IMR-90 (cell line): ENCODE measurements at regions not wholly inside any gene's neighbourhood (a gene's known extent, or its start where the extent isn't known, plus 50 kb on each side); places are given as distances from the start of the nearest gene placed in this dataset.

ENCODE experiments used
- ATAC-seq: fragments of 200-7000 bp; cut with Tn5 transposase; 2 replicates; pipeline ENCODE4 v1.9.1; 2020; ENCODE audit warnings: low read depth, mild to moderate bottlenecking, moderate library complexity
- BruUV-seq: library from RNA; stranded (reverse); fragments of 400-500 nt; replicated peaks from 2 replicates; lab custom pipeline; 2021; lab: Mats Ljungman, UMichigan
- CTCF ChIA-PET: fragments of 300-600 bp; formaldehyde crosslinking; extraction: SDS; loops from one replicate; lab custom pipeline; 2021; ENCODE audit warnings: antibody characterized with exemption; lab: Yijun Ruan, JAX
- POLR2A ChIA-PET: fragments of 300-600 bp; sonication (Branson Sonifier 250); formaldehyde crosslinking; loops from one replicate; lab custom pipeline; 2022; ENCODE audit warnings: antibody characterized with exemption; ENCODE audit not compliant: unreplicated experiment; lab: Charles Lee
- DNase-seq: peaks from one replicate; pipeline ENCODE4 v3.0.0; 2013
- H2AFZ ChIP-seq: replicated peaks from 2 replicates; pipeline ENCODE3; 2013; ENCODE audit warnings: low read length, mild to moderate bottlenecking; ENCODE audit not compliant: poor library complexity
- H2AK5ac ChIP-seq: 2 replicates; pipeline ENCODE4 v1.6.1; 2013; ENCODE audit warnings: low read depth, low read length, inconsistent platforms
- H2AK9ac ChIP-seq: replicated peaks from 2 replicates; pipeline ENCODE3; 2013; ENCODE audit warnings: mild to moderate bottlenecking, low read depth, low read length, moderate library complexity; ENCODE audit not compliant: poor library complexity
- H2BK120ac ChIP-seq: 2 replicates; pipeline ENCODE4 v1.6.1; 2013; ENCODE audit warnings: low read depth, low read length, inconsistent platforms
- H2BK15ac ChIP-seq: 3 replicates; pipeline ENCODE4 v1.6.1; 2013; ENCODE audit warnings: low read depth, low read length, inconsistent platforms
- H2BK20ac ChIP-seq: 2 replicates; pipeline ENCODE4 v1.6.1; 2013; ENCODE audit warnings: low read depth, mild to moderate bottlenecking, inconsistent platforms, low read length, moderate library complexity
- H2BK5ac ChIP-seq: 2 replicates; pipeline ENCODE4 v1.6.1; 2013; ENCODE audit warnings: mild to moderate bottlenecking, low read depth, low read length, inconsistent platforms; ENCODE audit not compliant: poor library complexity, severe bottlenecking
- H3K14ac ChIP-seq: replicated peaks from 2 replicates; pipeline ENCODE4 v1.6.1; 2013; ENCODE audit warnings: low read depth, low read length, inconsistent platforms
- H3K18ac ChIP-seq: 2 replicates; pipeline ENCODE4 v1.6.1; 2013; ENCODE audit warnings: low read depth, low read length, control low read depth
- H3K23ac ChIP-seq: 2 replicates; pipeline ENCODE4 v1.6.1; 2013; ENCODE audit warnings: low read depth, low read length, inconsistent platforms
- H3K27ac ChIP-seq: 2 replicates; pipeline ENCODE4 v1.5.1; 2013; ENCODE audit warnings: mild to moderate bottlenecking, control low read depth, low read length; ENCODE audit not compliant: insufficient read depth
- H3K27me3 ChIP-seq: 2 replicates; pipeline ENCODE4 v1.6.1; 2013; ENCODE audit warnings: low read length; ENCODE audit not compliant: control insufficient read depth, insufficient read depth
- H3K36me3 ChIP-seq: 2 replicates; pipeline ENCODE4 v1.6.1; 2013; ENCODE audit warnings: low read length, mixed read lengths; ENCODE audit not compliant: control insufficient read depth, insufficient read depth
- H3K4ac ChIP-seq: 2 replicates; pipeline ENCODE4 v1.6.1; 2013; ENCODE audit warnings: low read depth, low read length, inconsistent platforms
- H3K4me1 ChIP-seq: 2 replicates; pipeline ENCODE4 v1.6.1; 2013; ENCODE audit warnings: low read length, mixed read lengths; ENCODE audit not compliant: control insufficient read depth, insufficient read depth
- H3K4me2 ChIP-seq: 2 replicates; pipeline ENCODE4 v1.6.1; 2013; ENCODE audit warnings: low read depth, mild to moderate bottlenecking, control low read depth, low read length, moderate library complexity
- H3K4me3 ChIP-seq: 2 replicates; pipeline ENCODE4 v1.5.1; 2013; ENCODE audit warnings: low read depth, mild to moderate bottlenecking, control low read depth, low read length, moderate library complexity; ENCODE audit not compliant: insufficient read depth
- H3K56ac ChIP-seq: 2 replicates; pipeline ENCODE4 v1.6.1; 2013; ENCODE audit warnings: low read length, inconsistent platforms; ENCODE audit not compliant: insufficient read depth; ENCODE audit errors: extremely low read depth
- H3K79me1 ChIP-seq, 2 experiments: 2 replicates each; pipeline ENCODE4 v1.6.1; 2013; ENCODE audit warnings: low read length in 2 of 2, inconsistent platforms in 1 of 2, low read depth in 1 of 2
- H3K9ac ChIP-seq: 2 replicates; pipeline ENCODE4 v1.6.1; 2013; ENCODE audit warnings: low read depth, low read length, control low read depth
- H3K9me1 ChIP-seq: 2 replicates; pipeline ENCODE4 v1.6.1; 2013; ENCODE audit warnings: low read length, inconsistent platforms; ENCODE audit not compliant: insufficient read depth
- H3K9me3 ChIP-seq: 2 replicates; pipeline ENCODE4 v1.6.1; 2013; ENCODE audit warnings: low read length; ENCODE audit not compliant: control insufficient read depth, insufficient read depth
- H4K20me1 ChIP-seq: 2 replicates; pipeline ENCODE4 v1.6.1; 2013; ENCODE audit warnings: low read length, inconsistent platforms; ENCODE audit not compliant: insufficient read depth
- H4K5ac ChIP-seq: 2 replicates; pipeline ENCODE4 v1.6.1; 2013; ENCODE audit warnings: mild to moderate bottlenecking, low read depth, low read length, control low read depth
- H4K8ac ChIP-seq, 2 experiments: 2 replicates each; pipeline ENCODE4 v1.6.1; 2013; ENCODE audit warnings: low read depth in 2 of 2, low read length in 2 of 2, control low read depth in 1 of 2, inconsistent platforms in 1 of 2
- H4K91ac ChIP-seq: 2 replicates; pipeline ENCODE4 v1.6.1; 2013; ENCODE audit warnings: low read depth, low read length, inconsistent platforms; ENCODE audit not compliant: insufficient read depth
- BHLHE40 ChIP-seq: fragments of 150-350 bp; IDR thresholded peaks from 2 replicates; pipeline ENCODE4 v1.6.1; 2016; ENCODE audit warnings: mild to moderate bottlenecking, low read depth, low read length
- CHD1 ChIP-seq: IDR thresholded peaks from 2 replicates; pipeline ENCODE4 v1.6.1; 2012; ENCODE audit warnings: low read depth, low read length, improper control_type of control experiment
- ELK1 ChIP-seq: fragments of 150-350 bp; IDR thresholded peaks from 2 replicates; pipeline ENCODE4 v1.6.1; 2016; ENCODE audit warnings: low read depth, mild to moderate bottlenecking, low read length, moderate library complexity, borderline replicate concordance
- FOS ChIP-seq: fragments of 150-350 bp; IDR thresholded peaks from 2 replicates; pipeline ENCODE4 v1.6.1; 2016; ENCODE audit warnings: low read depth, low read length
- MAFK ChIP-seq: IDR thresholded peaks from 2 replicates; pipeline ENCODE4 v1.6.1; 2012; ENCODE audit warnings: low read depth, low read length, improper control_type of control experiment
- MAZ ChIP-seq: IDR thresholded peaks from 2 replicates; pipeline ENCODE4 v1.6.1; 2012; ENCODE audit warnings: low read depth, mild to moderate bottlenecking, low read length, improper control_type of control experiment, moderate library complexity, borderline replicate concordance
- MXI1 ChIP-seq: IDR thresholded peaks from 2 replicates; pipeline ENCODE4 v1.6.1; 2012; ENCODE audit warnings: low read depth, mild to moderate bottlenecking, low read length, moderate library complexity, borderline replicate concordance
- NFE2L2 ChIP-seq: fragments of 150-350 bp; IDR thresholded peaks from 2 replicates; pipeline ENCODE4 v1.6.1; 2016; ENCODE audit warnings: low read depth, mild to moderate bottlenecking, low read length
- POLR2A ChIP-seq: IDR thresholded peaks from 2 replicates; pipeline ENCODE4 v1.6.1; 2012; ENCODE audit warnings: mild to moderate bottlenecking, low read depth, low read length
- RAD21 ChIP-seq: IDR thresholded peaks from 2 replicates; pipeline ENCODE4 v1.6.1; 2012; ENCODE audit warnings: low read length, improper control_type of control experiment
- RCOR1 ChIP-seq: IDR thresholded peaks from 2 replicates; pipeline ENCODE4 v1.6.1; 2012; ENCODE audit warnings: mild to moderate bottlenecking, low read length, improper control_type of control experiment; ENCODE audit not compliant: insufficient replicate concordance
- RFX5 ChIP-seq: IDR thresholded peaks from 2 replicates; pipeline ENCODE4 v1.8.0; 2012; ENCODE audit warnings: low read depth, mild to moderate bottlenecking, low read length, moderate library complexity
- SMC3 ChIP-seq: fragments of 150-350 bp; IDR thresholded peaks from 2 replicates; pipeline ENCODE4 v1.6.1; 2016; ENCODE audit warnings: low read depth, mild to moderate bottlenecking, antibody characterized with exemption, low read length, moderate library complexity
- USF2 ChIP-seq: fragments of 150-350 bp; IDR thresholded peaks from 2 replicates; pipeline ENCODE4 v1.6.1; 2017; ENCODE audit warnings: mild to moderate bottlenecking, antibody characterized with exemption, low read length, low read depth
- WGBS, 2 experiments: methylation state at CpG; one replicate each; pipeline versions ENCODE4 v1.1.5 to v1.1.7; 2013; ENCODE audit warnings: missing lambda C conversion rate in 2 of 2; ENCODE audit not compliant: insufficient read length in 1 of 2; ENCODE audit errors: extremely low coverage in 2 of 2; 5-methylcytosine and 5-hydroxymethylcytosine counted together
- dilution Hi-C: fragments of 300-500 bp; cut with HindIII; formaldehyde crosslinking; loops from one replicate; pipeline ENCODE4 v1.14.3; 2018; ENCODE audit warnings: low sequenced_read_pairs; ENCODE audit not compliant: unreplicated experiment
- in situ Hi-C: fragments of 300-500 bp; cut with MboI; formaldehyde crosslinking; loops from 3 replicates; pipeline ENCODE4 v1.14.3; 2019; ENCODE audit warnings: low sequenced_read_pairs, inconsistent platforms, mixed read lengths
- intact Hi-C: fragments of 100-400 bp; cut with micrococcal nuclease; formaldehyde crosslinking; loops from 2 replicates; pipeline ENCODE4 v1.10.0; 2022

GRCh38 chr14:85464135-85464895 is 65.6 kb upstream of the FLRT2 start:
- Histone ChIP-seq H4K8ac (no peak overlapping the region), H3K14ac (no peak overlapping the region), H2BK15ac (no peak overlapping the region), H3K9me1 (0 out of 2 replicates have a peak, but pooled peaks cover 2% of the 10 kb centered on the region), H3K4ac (no peak overlapping the region), H3K4me3 (no peak overlapping the region), H3K18ac (no peak overlapping the region), H2BK5ac (no peak overlapping the region), H2AK9ac (no peak overlapping the region), H3K27me3 (no peaks in the 10 kb centered on the region), H3K27ac (no peak overlapping the region), H3K79me1 (no peaks in the 10 kb centered on the region), H2BK20ac (no peak overlapping the region), H3K56ac (no peak overlapping the region), H3K9ac (no peak overlapping the region), H3K23ac (no peak overlapping the region), H4K91ac (no peak overlapping the region), H2BK120ac (no peak overlapping the region), H3K4me2 (no peak overlapping the region), H3K9me3 (no peaks in the 10 kb centered on the region), H3K36me3 (no peaks in the 10 kb centered on the region), H4K5ac (no peak overlapping the region), H4K20me1 (no peaks in the 10 kb centered on the region), H3K4me1 (no peaks in the 10 kb centered on the region), H2AK5ac (no peak overlapping the region), H2AFZ (no peak overlapping the region)
- BruUV-seq, result no TSS peak
- WGBS, 2 experiments, result no CpG with 5 or more reads among the region's 2 CpGs
- dilution Hi-C loops, result no loop called here
- CTCF ChIA-PET, result no interaction called here
- DNase-seq, result no peak
- ATAC-seq, result no peak
- TF ChIP-seq NFE2L2 (no peak), FOS (no peak), USF2 (no peak), CHD1 (no peak), SMC3 (no peak), MXI1 (no peak), RAD21 (no peak), MAZ (no peak), RFX5 (no peak), MAFK (no peak), BHLHE40 (no peak), ELK1 (no peak), POLR2A (no peak), RCOR1 (no peak)
- POLR2A ChIA-PET, result no interaction called here
- in situ Hi-C loops, result no loop called here
- intact Hi-C loops, result no loop called here
